GM19452 (cell line): ENCODE measurements at regions not wholly inside any gene's neighbourhood (a gene's known extent, or its start where the extent isn't known, plus 50 kb on each side); places are given as distances from the start of the nearest gene placed in this dataset.

Experiments
- ATAC-seq: cut with Tn5 transposase; IDR thresholded peaks from one replicate; pipeline ENCODE4 v1.9.1; 2021; ENCODE audit not compliant: unreplicated experiment

- no peak for ATAC-seq
Measured at GRCh38 chr1:99152132-99152531, 112.2 kb upstream of the PLPPR4 start.

GRCh38 chr1:99163671-99164070 is 100.6 kb upstream of the PLPPR4 start:
- no peak for ATAC-seq

- ATAC-seq: no peak
Measured at GRCh38 chr1:99170516-99170915, 93.8 kb upstream of the PLPPR4 start.

GRCh38 chr1:99171184-99171813 is 93.0 kb upstream of the PLPPR4 start:
- ATAC-seq: no peak

- no peak for ATAC-seq
Measured at GRCh38 chr1:99173282-99173681, 91.0 kb upstream of the PLPPR4 start.

GRCh38 chr1:99173900-99174299 is 90.4 kb upstream of the PLPPR4 start:
- ATAC-seq: no peak

- ATAC-seq: no peak
Measured at GRCh38 chr1:99176753-99177152, 87.5 kb upstream of the PLPPR4 start.

- no peak for ATAC-seq
Measured at GRCh38 chr1:99177465-99177864, 86.8 kb upstream of the PLPPR4 start.

GRCh38 chr1:99180343-99180808 is 83.9 kb upstream of the PLPPR4 start:
- ATAC-seq: peak; percentile 98

- no peak for ATAC-seq
Measured at GRCh38 chr1:99180915-99181314, 83.4 kb upstream of the PLPPR4 start.

GRCh38 chr1:99181892-99182291 is 82.4 kb upstream of the PLPPR4 start:
- no peak for ATAC-seq

GRCh38 chr1:99185196-99185595 is 79.1 kb upstream of the PLPPR4 start:
- no peak for ATAC-seq

- ATAC-seq: no peak
Measured at GRCh38 chr1:99193431-99193830, 70.9 kb upstream of the PLPPR4 start.

- ATAC-seq: no peak
Measured at GRCh38 chr1:99198393-99198792, 65.9 kb upstream of the PLPPR4 start.

- ATAC-seq: no peak
Measured at GRCh38 chr1:99207216-99207615, 57.1 kb upstream of the PLPPR4 start.
